Activated CD8-positive, alpha-beta memory T cell treated with anti-CD3 and anti-CD28 coated beads, Interleukin-2, amount 50 U/mL, for 24 hours (primary cell): ENCODE measurements at regions not wholly inside any gene's neighbourhood (a gene's known extent, or its start where the extent isn't known, plus 50 kb on each side); places are given as distances from the start of the nearest gene placed in this dataset.
"Not testable (repeated sequence)": the region's sequence is repeated elsewhere in the genome, so short reads cannot be mapped to it uniquely, and the experiment has no call there.

Experiments used
- DNase-seq: peaks from one replicate; pipeline ENCODE4 v3.0.0-alpha.2; 2020; ENCODE audit errors: extremely low read depth

GRCh38 chr2:41293491-41293890, 754.3 kb upstream of the PKDCC start:
- DNase-seq, result no peak

GRCh38 chr2:41294331-41294730, 753.5 kb upstream of the PKDCC start:
- DNase-seq, result no peak

GRCh38 chr2:41313082-41313481, 734.7 kb upstream of the PKDCC start:
- DNase-seq, result no peak

GRCh38 chr2:41314511-41315070, 733.2 kb upstream of the PKDCC start:
- DNase-seq, result no peak

GRCh38 chr2:41319437-41319836, 728.4 kb upstream of the PKDCC start:
- DNase-seq, result no peak

- no peak for DNase-seq
Measured at GRCh38 chr2:41320491-41320890, 727.3 kb upstream of the PKDCC start.

- no peak for DNase-seq
Measured at GRCh38 chr2:41321351-41321750, 726.5 kb upstream of the PKDCC start.

- no peak for DNase-seq
Measured at GRCh38 chr2:41326851-41327250, 721.0 kb upstream of the PKDCC start.

- no peak for DNase-seq
Measured at GRCh38 chr2:41329040-41329439, 718.8 kb upstream of the PKDCC start.

- no peak for DNase-seq
Measured at GRCh38 chr2:41334159-41334558, 713.7 kb upstream of the PKDCC start.

- DNase-seq, result not testable (repeated sequence)
Measured at GRCh38 chr2:41335573-41335972, 712.2 kb upstream of the PKDCC start.

- DNase-seq, result no peak
Measured at GRCh38 chr2:41337956-41338355, 709.9 kb upstream of the PKDCC start.

GRCh38 chr2:41344529-41344928, 703.3 kb upstream of the PKDCC start:
- no peak for DNase-seq

- no peak for DNase-seq
Measured at GRCh38 chr2:41353060-41353459, 694.8 kb upstream of the PKDCC start.

- no peak for DNase-seq
Measured at GRCh38 chr2:41355794-41356193, 692.0 kb upstream of the PKDCC start.

- DNase-seq, result no peak
Measured at GRCh38 chr2:41364842-41365241, 683.0 kb upstream of the PKDCC start.

GRCh38 chr2:41375901-41376300, 671.9 kb upstream of the PKDCC start:
- no peak for DNase-seq

GRCh38 chr2:41377837-41378236, 670.0 kb upstream of the PKDCC start:
- DNase-seq, result no peak

GRCh38 chr2:41378420-41378819, 669.4 kb upstream of the PKDCC start:
- no peak for DNase-seq

GRCh38 chr2:41379496-41380221, 668.2 kb upstream of the PKDCC start:
- DNase-seq, result no peak

GRCh38 chr2:41381701-41382100, 666.1 kb upstream of the PKDCC start:
- no peak for DNase-seq

GRCh38 chr2:41387519-41387918, 660.3 kb upstream of the PKDCC start:
- DNase-seq, result no peak

GRCh38 chr2:41393621-41394020, 654.2 kb upstream of the PKDCC start:
- DNase-seq, result no peak

- DNase-seq, result no peak
Measured at GRCh38 chr2:41394541-41394940, 653.3 kb upstream of the PKDCC start.
